Cardiac muscle cell (in vitro differentiated cells and primary cell): ENCODE measurements at regions not wholly inside any gene's neighbourhood (a gene's known extent, or its start where the extent isn't known, plus 50 kb on each side); places are given as distances from the start of the nearest gene placed in this dataset.

ENCODE experiments used
- DNase-seq, 2 donors: peaks; one replicate each; pipeline versions ENCODE4 v3.0.0 to v3.0.0-alpha.2; 2010 to 2017; ENCODE audit warnings: low read depth in 1 of 2, low spot score in 1 of 2
- H3K27ac ChIP-seq: fragments of 200-600 bp; sonication (generic); 2 replicates; pipeline ENCODE4 v1.5.1; 2016
- H3K27me3 ChIP-seq: fragments of 200-600 bp; sonication (generic); 2 replicates; pipeline ENCODE4 v1.6.0; 2016; ENCODE audit warnings: control low read depth
- H3K36me3 ChIP-seq: fragments of 200-600 bp; sonication (generic); 2 replicates; pipeline ENCODE4 v1.5.1; 2016; ENCODE audit warnings: control low read depth
- H3K4me1 ChIP-seq: fragments of 200-600 bp; sonication (generic); 2 replicates; pipeline ENCODE4 v1.8.1; 2017; ENCODE audit warnings: low read depth, mild to moderate bottlenecking, mixed run types
- H3K4me3 ChIP-seq: fragments of 200-600 bp; sonication (generic); 2 replicates; pipeline ENCODE4 v1.5.1; 2016; ENCODE audit warnings: mild to moderate bottlenecking
- H3K9me3 ChIP-seq: fragments of 200-600 bp; sonication (generic); 2 replicates; pipeline ENCODE4 v1.5.1; 2017; ENCODE audit warnings: low read depth, mild to moderate bottlenecking, control low read depth
- CTCF ChIP-seq: IDR thresholded peaks from 2 replicates; pipeline ENCODE4 v1.5.1; 2012; ENCODE audit warnings: low read depth, mild to moderate bottlenecking, low read length

GRCh38 chr4:123624959-123625358, 228.4 kb downstream of the SPRY1 start:
- no peak for TF ChIP-seq CTCF
- Histone ChIP-seq H3K4me3 (no peak overlapping the region), H3K36me3 (no peaks in the 10 kb centered on the region), H3K27ac (no peak overlapping the region), H3K4me1 (peaks cover 13% of the 10 kb centered on the region), H3K27me3 (no peaks in the 10 kb centered on the region), H3K9me3 (no peaks in the 10 kb centered on the region)
- no peak for DNase-seq

DNA sequence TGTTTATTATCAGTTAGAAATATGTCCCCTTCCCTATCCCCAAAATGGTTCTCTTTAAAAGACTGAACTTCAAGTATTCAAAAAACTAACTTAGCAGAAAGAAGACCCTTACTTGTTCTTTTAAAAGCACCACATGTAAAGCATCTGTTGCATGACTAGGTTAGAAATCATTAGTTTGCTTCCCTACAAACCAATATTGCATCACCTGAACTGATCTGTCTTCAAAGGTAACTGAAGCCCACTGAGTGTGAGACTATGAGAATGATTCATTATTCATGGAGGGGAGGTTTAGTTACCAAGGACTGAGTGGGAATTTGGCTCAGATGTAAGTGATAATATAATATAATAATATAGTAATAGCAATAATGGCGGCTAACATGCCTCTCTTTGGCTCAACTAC, 231.7 kb downstream of the SPRY1 start:
- Histone ChIP-seq H3K4me3 (no peak overlapping the region), H3K4me1 (peaks cover 6% of the 10 kb centered on the region), H3K9me3 (no peaks in the 10 kb centered on the region), H3K27me3 (no peaks in the 10 kb centered on the region), H3K36me3 (no peaks in the 10 kb centered on the region), H3K27ac (no peak overlapping the region)
- no peak for DNase-seq
- TF ChIP-seq CTCF, result no peak

GRCh38 chr4:123631786-123632692, 235.4 kb downstream of the SPRY1 start:
- Histone ChIP-seq H3K4me3 (no peak overlapping the region), H3K27ac (no peak overlapping the region), H3K9me3 (no peaks in the 10 kb centered on the region), H3K36me3 (no peaks in the 10 kb centered on the region), H3K27me3 (no peaks in the 10 kb centered on the region), H3K4me1 (no peaks in the 10 kb centered on the region)
- peak in 1 of 2 donors; percentile 26 for DNase-seq
- TF ChIP-seq CTCF, result no peak

- Histone ChIP-seq H3K9me3 (no peaks in the 10 kb centered on the region), H3K4me3 (no peak overlapping the region), H3K27ac (no peak overlapping the region), H3K4me1 (no peaks in the 10 kb centered on the region), H3K27me3 (no peaks in the 10 kb centered on the region), H3K36me3 (no peaks in the 10 kb centered on the region)
- no peak for TF ChIP-seq CTCF
- DNase-seq, result no peak
Measured at GRCh38 chr4:123632693-123633030, 236.1 kb downstream of the SPRY1 start.

DNA sequence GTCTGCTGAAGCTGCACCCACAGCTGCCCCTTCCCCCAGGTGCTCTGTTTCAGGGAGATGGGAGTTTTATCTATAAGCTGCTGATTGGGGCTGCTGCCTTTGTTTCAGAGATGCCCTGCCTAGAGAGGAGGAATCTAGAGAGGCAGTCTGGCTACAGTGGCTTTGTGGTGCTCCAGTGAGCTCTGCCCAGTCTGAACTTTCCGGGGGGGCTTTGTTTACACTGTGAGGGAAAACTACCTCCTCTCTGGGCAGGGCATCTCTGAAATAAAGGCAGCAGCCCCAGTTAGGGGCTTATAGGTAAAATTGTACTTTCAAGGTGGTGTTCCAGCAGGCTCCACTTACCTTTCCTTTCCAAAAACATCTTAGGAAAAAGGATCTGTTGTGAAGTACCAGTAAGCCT, 242.2 kb downstream of the SPRY1 start:
- no peak for TF ChIP-seq CTCF

More for the DNA sequence above, 242.2 kb downstream of the SPRY1 start:
- Histone ChIP-seq H3K27ac (no peak overlapping the region), H3K36me3 (no peaks in the 10 kb centered on the region), H3K9me3 (no peaks in the 10 kb centered on the region), H3K27me3 (no peaks in the 10 kb centered on the region), H3K4me3 (no peak overlapping the region), H3K4me1 (no peaks in the 10 kb centered on the region)
- no peak for DNase-seq
